K562 (cell line): ENCODE measurements at regions not wholly inside any gene's neighbourhood (a gene's known extent, or its start where the extent isn't known, plus 50 kb on each side); places are given as distances from the start of the nearest gene placed in this dataset.
"Not testable (repeated sequence)": the region's sequence is repeated elsewhere in the genome, so short reads cannot be mapped to it uniquely, and the experiment has no call there.

Source experiments
- ARNT ChIP-seq, 2 experiments: fragments of 450-650 bp; IDR thresholded peaks; 2 replicates each; pipeline ENCODE4 v1.6.1; 2016; ENCODE audit warnings: mild to moderate bottlenecking in 1 of 2
- BRD9 ChIP-seq: fragments of 450-650 bp; IDR thresholded peaks from 2 replicates; pipeline ENCODE4 v1.6.1; 2018; ENCODE audit warnings: low read depth; ENCODE audit not compliant: partially characterized antibody
- ELF4 ChIP-seq: fragments of 450-650 bp; formaldehyde crosslinking; IDR thresholded peaks from 2 replicates; pipeline ENCODE4 v1.4.0; 2022; ENCODE audit warnings: missing genetic modification characterization
- HNRNPL ChIP-seq: fragments of 200-400 bp; formaldehyde crosslinking; IDR thresholded peaks from 2 replicates; pipeline ENCODE4 v1.6.1; 2017; ENCODE audit warnings: low read depth, mild to moderate bottlenecking, low read length
- MAFK ChIP-seq: IDR thresholded peaks from 2 replicates; pipeline ENCODE4 v1.6.1; 2011; ENCODE audit warnings: low read length, improper control_type of control experiment
- MTA3 ChIP-seq: fragments of 450-650 bp; formaldehyde crosslinking; IDR thresholded peaks from 2 replicates; pipeline ENCODE4 v1.6.1; 2017; ENCODE audit warnings: mild to moderate bottlenecking, borderline replicate concordance
- NR2F6 ChIP-seq: fragments of 450-650 bp; formaldehyde crosslinking; IDR thresholded peaks from 2 replicates; pipeline ENCODE4 v1.4.0; 2020; ENCODE audit warnings: mild to moderate bottlenecking
- POLR2A ChIP-seq: fragments of 450-650 bp; conservative IDR thresholded peaks from 2 replicates; pipeline ENCODE4 v1.6.1; 2016
- POLR2AphosphoS5 ChIP-seq: IDR thresholded peaks from 2 replicates; pipeline ENCODE4 v1.6.1; 2011; ENCODE audit warnings: mild to moderate bottlenecking, low read depth, low read length, moderate library complexity; ENCODE audit not compliant: control insufficient read depth, insufficient read depth
- SRF ChIP-seq, 2 experiments: fragments of 250-450, 450-650 bp in 1 of 2; sonication (Bioruptor Pico) in 1 of 2; sonication (generic) in 1 of 2; formaldehyde crosslinking; IDR thresholded peaks; 2 replicates each; pipeline versions ENCODE4 v1.5.0 to v1.5.1; 2020 to 2022; ENCODE audit warnings: mild to moderate bottlenecking in 1 of 2, missing genetic modification reagents in 1 of 2
- TF ChIP-seq, protein P1 (sequence below), 3 experiments: IDR thresholded peaks in 2 of 3; conservative IDR thresholded peaks in 1 of 3; 2 replicates each; pipeline ENCODE4 v1.5.1; 2011 to 2012; ENCODE audit warnings: low read length in 3 of 3, mild to moderate bottlenecking in 3 of 3, control low read depth in 2 of 3, improper control_type of control experiment in 1 of 3, inconsistent platforms in 1 of 3, low read depth in 1 of 3, mixed read lengths in 1 of 3, moderate library complexity in 1 of 3; ENCODE audit not compliant: insufficient read depth in 2 of 3
- TF ChIP-seq, protein P2 (sequence below): fragments of 450-650 bp; conservative IDR thresholded peaks from 2 replicates; pipeline ENCODE4 v1.6.1; 2016; ENCODE audit warnings: missing genetic modification characterization, low read depth, mild to moderate bottlenecking, control low read depth, missing compliant biosample characterization
- TF ChIP-seq, protein P3 (sequence below): fragments of 450-650 bp; IDR thresholded peaks from 2 replicates; pipeline ENCODE4 v1.6.1; 2017; ENCODE audit warnings: mild to moderate bottlenecking, moderate library complexity
- TF ChIP-seq, protein P4 (sequence below): sonication (generic); formaldehyde crosslinking; IDR thresholded peaks from 2 replicates; pipeline ENCODE4 v1.5.0; 2020; ENCODE audit warnings: missing genetic modification reagents

DNA sequence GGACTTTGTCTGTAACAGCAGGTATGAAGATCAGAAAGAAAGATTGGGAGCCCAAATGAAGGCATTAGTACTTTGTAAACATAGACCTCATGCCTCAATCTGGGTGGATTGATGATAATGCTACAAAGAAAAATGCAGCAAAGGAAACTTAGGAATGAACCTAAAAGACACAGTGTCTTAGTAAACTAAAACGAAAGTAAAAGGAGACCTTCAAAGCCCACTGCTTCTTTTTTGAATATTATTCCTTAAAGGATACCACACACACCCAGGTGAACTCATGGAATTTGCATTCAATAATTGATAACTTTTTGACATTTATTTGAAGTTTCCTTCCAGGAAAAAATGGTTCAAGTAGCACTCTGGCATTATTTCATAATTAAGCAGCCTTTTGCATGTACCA, 543.2 kb downstream of the TTLL7 start:
- TF ChIP-seq MTA3; SRF (CRISPR knock-in tag; IDR thresholded peaks at IDR 0.05); POLR2AphosphoS5; HNRNPL; ELF4 (CRISPR knock-in tag); POLR2A; BRD9; ARNT (IDR thresholded peaks at IDR 0.05); MAFK; NR2F6 (CRISPR knock-in tag): not testable (repeated sequence)
- TF ChIP-seq, protein P1, sequence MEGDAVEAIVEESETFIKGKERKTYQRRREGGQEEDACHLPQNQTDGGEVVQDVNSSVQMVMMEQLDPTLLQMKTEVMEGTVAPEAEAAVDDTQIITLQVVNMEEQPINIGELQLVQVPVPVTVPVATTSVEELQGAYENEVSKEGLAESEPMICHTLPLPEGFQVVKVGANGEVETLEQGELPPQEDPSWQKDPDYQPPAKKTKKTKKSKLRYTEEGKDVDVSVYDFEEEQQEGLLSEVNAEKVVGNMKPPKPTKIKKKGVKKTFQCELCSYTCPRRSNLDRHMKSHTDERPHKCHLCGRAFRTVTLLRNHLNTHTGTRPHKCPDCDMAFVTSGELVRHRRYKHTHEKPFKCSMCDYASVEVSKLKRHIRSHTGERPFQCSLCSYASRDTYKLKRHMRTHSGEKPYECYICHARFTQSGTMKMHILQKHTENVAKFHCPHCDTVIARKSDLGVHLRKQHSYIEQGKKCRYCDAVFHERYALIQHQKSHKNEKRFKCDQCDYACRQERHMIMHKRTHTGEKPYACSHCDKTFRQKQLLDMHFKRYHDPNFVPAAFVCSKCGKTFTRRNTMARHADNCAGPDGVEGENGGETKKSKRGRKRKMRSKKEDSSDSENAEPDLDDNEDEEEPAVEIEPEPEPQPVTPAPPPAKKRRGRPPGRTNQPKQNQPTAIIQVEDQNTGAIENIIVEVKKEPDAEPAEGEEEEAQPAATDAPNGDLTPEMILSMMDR (IDR thresholded peaks at IDR 0.05 in 2 of 3, conservative IDR thresholded peaks at IDR 0.05 in 1 of 3; ENCODE audit: insufficient read depth in 2 of 3, low read depth in 1 of 3, low read length in 3 of 3): not testable (repeated sequence)
- TF ChIP-seq, protein P2, sequence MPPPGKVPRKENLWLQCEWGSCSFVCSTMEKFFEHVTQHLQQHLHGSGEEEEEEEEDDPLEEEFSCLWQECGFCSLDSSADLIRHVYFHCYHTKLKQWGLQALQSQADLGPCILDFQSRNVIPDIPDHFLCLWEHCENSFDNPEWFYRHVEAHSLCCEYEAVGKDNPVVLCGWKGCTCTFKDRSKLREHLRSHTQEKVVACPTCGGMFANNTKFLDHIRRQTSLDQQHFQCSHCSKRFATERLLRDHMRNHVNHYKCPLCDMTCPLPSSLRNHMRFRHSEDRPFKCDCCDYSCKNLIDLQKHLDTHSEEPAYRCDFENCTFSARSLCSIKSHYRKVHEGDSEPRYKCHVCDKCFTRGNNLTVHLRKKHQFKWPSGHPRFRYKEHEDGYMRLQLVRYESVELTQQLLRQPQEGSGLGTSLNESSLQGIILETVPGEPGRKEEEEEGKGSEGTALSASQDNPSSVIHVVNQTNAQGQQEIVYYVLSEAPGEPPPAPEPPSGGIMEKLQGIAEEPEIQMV (tag): not testable (repeated sequence)
- TF ChIP-seq, protein P3, sequence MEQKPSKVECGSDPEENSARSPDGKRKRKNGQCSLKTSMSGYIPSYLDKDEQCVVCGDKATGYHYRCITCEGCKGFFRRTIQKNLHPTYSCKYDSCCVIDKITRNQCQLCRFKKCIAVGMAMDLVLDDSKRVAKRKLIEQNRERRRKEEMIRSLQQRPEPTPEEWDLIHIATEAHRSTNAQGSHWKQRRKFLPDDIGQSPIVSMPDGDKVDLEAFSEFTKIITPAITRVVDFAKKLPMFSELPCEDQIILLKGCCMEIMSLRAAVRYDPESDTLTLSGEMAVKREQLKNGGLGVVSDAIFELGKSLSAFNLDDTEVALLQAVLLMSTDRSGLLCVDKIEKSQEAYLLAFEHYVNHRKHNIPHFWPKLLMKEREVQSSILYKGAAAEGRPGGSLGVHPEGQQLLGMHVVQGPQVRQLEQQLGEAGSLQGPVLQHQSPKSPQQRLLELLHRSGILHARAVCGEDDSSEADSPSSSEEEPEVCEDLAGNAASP: not testable (repeated sequence)
- TF ChIP-seq, protein P4, sequence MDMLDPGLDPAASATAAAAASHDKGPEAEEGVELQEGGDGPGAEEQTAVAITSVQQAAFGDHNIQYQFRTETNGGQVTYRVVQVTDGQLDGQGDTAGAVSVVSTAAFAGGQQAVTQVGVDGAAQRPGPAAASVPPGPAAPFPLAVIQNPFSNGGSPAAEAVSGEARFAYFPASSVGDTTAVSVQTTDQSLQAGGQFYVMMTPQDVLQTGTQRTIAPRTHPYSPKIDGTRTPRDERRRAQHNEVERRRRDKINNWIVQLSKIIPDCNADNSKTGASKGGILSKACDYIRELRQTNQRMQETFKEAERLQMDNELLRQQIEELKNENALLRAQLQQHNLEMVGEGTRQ (CRISPR knock-in tag): not testable (repeated sequence)
